Neural cell (in vitro differentiated cells): ENCODE measurements at regions not wholly inside any gene's neighbourhood (a gene's known extent, or its start where the extent isn't known, plus 50 kb on each side); places are given as distances from the start of the nearest gene placed in this dataset.

Experiments
- CTCF ChIP-seq: fragments of 450-650 bp; IDR thresholded peaks from 2 replicates; pipeline ENCODE4 v1.5.1; 2014; ENCODE audit warnings: antibody characterized with exemption, mild to moderate bottlenecking, moderate library complexity; ENCODE audit not compliant: poor library complexity, severe bottlenecking
- MXI1 ChIP-seq: fragments of 450-650 bp; conservative IDR thresholded peaks from 2 replicates; pipeline ENCODE4 v1.6.1; 2014; ENCODE audit warnings: antibody characterized with exemption, mild to moderate bottlenecking; ENCODE audit not compliant: poor library complexity, severe bottlenecking
- POLR2AphosphoS5 ChIP-seq: IDR thresholded peaks from 2 replicates; pipeline ENCODE4 v1.6.1; 2012
- RAD21 ChIP-seq: fragments of 450-650 bp; conservative IDR thresholded peaks from 2 replicates; pipeline ENCODE4 v1.6.1; 2014; ENCODE audit warnings: antibody characterized with exemption, mild to moderate bottlenecking, moderate library complexity

- TF ChIP-seq CTCF (no peak), MXI1 (no peak), RAD21 (no peak), POLR2AphosphoS5 (no peak)
Measured at GRCh38 chr2:128554151-128554769, 235.6 kb upstream of the HS6ST1 start.
